ENCODE measurements at regions not wholly inside any gene's neighbourhood (a gene's known extent, or its start where the extent isn't known, plus 50 kb on each side); places are given as distances from the start of the nearest gene placed in this dataset.

DNA sequence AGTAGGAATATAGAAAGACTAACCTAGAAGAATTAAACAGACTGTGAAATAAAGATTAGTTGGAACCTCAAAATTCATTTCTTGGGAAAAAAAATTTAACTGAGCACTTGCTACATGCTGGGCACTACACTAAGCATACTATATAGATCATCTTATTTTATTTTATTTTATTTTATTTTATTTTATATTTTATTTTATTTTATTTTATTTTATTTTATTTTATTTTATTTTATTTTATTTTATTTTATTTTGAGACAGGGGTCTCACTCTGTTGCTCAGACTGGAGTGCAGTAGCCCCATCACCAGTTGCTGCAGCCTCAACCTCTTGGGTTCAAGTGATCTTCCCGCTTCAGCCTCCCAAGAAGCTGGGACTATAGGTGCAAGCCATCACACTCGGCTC is 74.5 kb upstream of the DSC1 start:
- TF ChIP-seq, protein P1, sequence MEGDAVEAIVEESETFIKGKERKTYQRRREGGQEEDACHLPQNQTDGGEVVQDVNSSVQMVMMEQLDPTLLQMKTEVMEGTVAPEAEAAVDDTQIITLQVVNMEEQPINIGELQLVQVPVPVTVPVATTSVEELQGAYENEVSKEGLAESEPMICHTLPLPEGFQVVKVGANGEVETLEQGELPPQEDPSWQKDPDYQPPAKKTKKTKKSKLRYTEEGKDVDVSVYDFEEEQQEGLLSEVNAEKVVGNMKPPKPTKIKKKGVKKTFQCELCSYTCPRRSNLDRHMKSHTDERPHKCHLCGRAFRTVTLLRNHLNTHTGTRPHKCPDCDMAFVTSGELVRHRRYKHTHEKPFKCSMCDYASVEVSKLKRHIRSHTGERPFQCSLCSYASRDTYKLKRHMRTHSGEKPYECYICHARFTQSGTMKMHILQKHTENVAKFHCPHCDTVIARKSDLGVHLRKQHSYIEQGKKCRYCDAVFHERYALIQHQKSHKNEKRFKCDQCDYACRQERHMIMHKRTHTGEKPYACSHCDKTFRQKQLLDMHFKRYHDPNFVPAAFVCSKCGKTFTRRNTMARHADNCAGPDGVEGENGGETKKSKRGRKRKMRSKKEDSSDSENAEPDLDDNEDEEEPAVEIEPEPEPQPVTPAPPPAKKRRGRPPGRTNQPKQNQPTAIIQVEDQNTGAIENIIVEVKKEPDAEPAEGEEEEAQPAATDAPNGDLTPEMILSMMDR (conservative IDR thresholded peaks at IDR 0.05; ENCODE audit: low read depth, low read length) = no peak
- TF ChIP-seq EZH2phosphoT487 (IDR thresholded peaks at IDR 0.05; ENCODE audit: borderline replicate concordance, low read length) = no peak
